K562 (cell line): ENCODE measurements at regions not wholly inside any gene's neighbourhood (a gene's known extent, or its start where the extent isn't known, plus 50 kb on each side); places are given as distances from the start of the nearest gene placed in this dataset.
A peak's percentile ranks its signal among the peaks of the same experiment; 100 is the strongest.

Experiments used
- ATAC-seq: fragments of 200-7000 bp; cut with Tn5 transposase; 3 replicates; pipeline ENCODE4 v1.9.1; 2020; ENCODE audit warnings: moderate library complexity
- BruUV-seq: library from RNA; stranded (reverse); fragments of 400-500 nt; replicated peaks from 2 replicates; lab custom pipeline; 2021; lab: Mats Ljungman, UMichigan
- CTCF ChIA-PET: fragments of 300-600 bp; formaldehyde crosslinking; extraction: SDS; loops from one replicate; lab custom pipeline; 2021; ENCODE audit warnings: low intra/inter-chr PET ratio; lab: Yijun Ruan, JAX
- POLR2A ChIA-PET: fragments of 300-600, 350-650 bp; sonication (Branson Sonifier 250); formaldehyde crosslinking; extraction: SDS; loops from one replicate; lab custom pipeline; 2021; ENCODE audit warnings: antibody characterized with exemption, inconsistent platforms; lab: Yijun Ruan, JAX
- DNase-seq, 4 experiments: peaks; one replicate each; pipeline versions ENCODE4 v3.0.0 to v3.0.0-alpha.2; 2011 to 2018; ENCODE audit warnings: low spot score in 3 of 4, mixed read lengths in 3 of 4; ENCODE audit errors: extremely low read depth in 1 of 4
- FAIRE-seq: peaks from 2 replicates; lab custom pipeline; 2011; peaks lifted over from hg19 to GRCh38; lab: Jason Lieb, UNC
- H2AFZ ChIP-seq: 2 replicates; pipeline ENCODE4 v1.6.0; 2011; ENCODE audit warnings: low read depth, low read length, control low read depth, inconsistent platforms
- H3K27ac ChIP-seq: fragments of 200-600 bp; 3 replicates; pipeline ENCODE4 v1.8.0; 2011; ENCODE audit warnings: low read depth, mild to moderate bottlenecking, control low read depth, inconsistent platforms, low read length, moderate library complexity, mixed read lengths; ENCODE audit errors: extremely low read depth
- H3K27me3 ChIP-seq, 2 experiments: fragments of 300-600 bp in 1 of 2; 2 replicates in 1 of 2; 3 replicates in 1 of 2; pipeline versions ENCODE4 v1.6.0 to v1.8.0; 2011; ENCODE audit warnings: inconsistent platforms in 2 of 2, low read length in 2 of 2, mild to moderate bottlenecking in 1 of 2, mixed read lengths in 1 of 2, moderate library complexity in 1 of 2; ENCODE audit not compliant: control insufficient read depth in 2 of 2, insufficient read depth in 2 of 2
- H3K36me3 ChIP-seq: fragments of 300-600 bp; 3 replicates; pipeline ENCODE4 v1.8.0; 2011; ENCODE audit warnings: mild to moderate bottlenecking, low read length, inconsistent platforms; ENCODE audit not compliant: control insufficient read depth, insufficient read depth
- H3K4me1 ChIP-seq, 2 experiments: fragments of 200-600 bp in 1 of 2; replicated peaks in 1 of 2; 2 replicates in 1 of 2; 3 replicates in 1 of 2; pipeline versions ENCODE4 v1.5.1 to v1.8.0; 2011; ENCODE audit warnings: inconsistent platforms in 2 of 2, low read length in 2 of 2, mild to moderate bottlenecking in 1 of 2, mixed read lengths in 1 of 2, moderate library complexity in 1 of 2; ENCODE audit not compliant: control insufficient read depth in 2 of 2, insufficient read depth in 2 of 2
- H3K4me2 ChIP-seq: 2 replicates; pipeline ENCODE4 v1.6.1; 2011; ENCODE audit warnings: low read length, control low read depth, inconsistent platforms, mixed read lengths; ENCODE audit not compliant: insufficient read depth
- H3K4me3 ChIP-seq: fragments of 200-600 bp; sonication (generic), shearing (Covaris generic); 2 replicates; pipeline ENCODE4 v1.5.1; 2016; ENCODE audit warnings: control low read depth, inconsistent platforms
- H3K79me2 ChIP-seq: fragments of 200-600 bp; 3 replicates; pipeline ENCODE4 v1.8.0; 2011; ENCODE audit warnings: low read length, inconsistent platforms; ENCODE audit not compliant: control insufficient read depth, insufficient read depth
- H3K9ac ChIP-seq, 2 experiments: 2 replicates each; pipeline versions ENCODE4 v1.6.0 to v1.6.1; 2011; ENCODE audit warnings: low read depth in 2 of 2, low read length in 2 of 2, control low read depth in 1 of 2, inconsistent platforms in 1 of 2, mild to moderate bottlenecking in 1 of 2, mixed read lengths in 1 of 2; ENCODE audit not compliant: insufficient read depth in 1 of 2
- H3K9me1 ChIP-seq: one replicate; pipeline ENCODE4 v1.6.0; 2011; ENCODE audit warnings: inconsistent platforms, mild to moderate bottlenecking, low read length, moderate library complexity; ENCODE audit not compliant: control insufficient read depth, insufficient read depth
- H3K9me3 ChIP-seq: replicated peaks from 2 replicates; pipeline ENCODE4 v1.5.1; 2011; ENCODE audit warnings: low read depth, low read length, inconsistent platforms; ENCODE audit not compliant: control insufficient read depth, insufficient read depth
- H4K20me1 ChIP-seq: replicated peaks from 2 replicates; pipeline ENCODE4 v1.6.1; 2011; ENCODE audit warnings: low read length, inconsistent platforms, mixed read lengths; ENCODE audit not compliant: control insufficient read depth, insufficient read depth
- ATF3 ChIP-seq, 2 experiments: fragments of 450-650 bp in 1 of 2; sonication (generic) in 1 of 2; formaldehyde crosslinking in 1 of 2; IDR thresholded peaks in 1 of 2; conservative IDR thresholded peaks in 1 of 2; 2 replicates each; pipeline versions ENCODE4 v1.6.1 to v1.8.1; 2016 to 2023; ENCODE audit warnings: mild to moderate bottlenecking in 2 of 2, moderate library complexity in 2 of 2, inconsistent platforms in 1 of 2, missing genetic modification reagents in 1 of 2
- ATF4 ChIP-seq: fragments of 450-650 bp; formaldehyde crosslinking; IDR thresholded peaks from 2 replicates; pipeline ENCODE4 v1.4.0; 2022; ENCODE audit warnings: mild to moderate bottlenecking, moderate library complexity
- BRF2 ChIP-seq: IDR thresholded peaks from 3 replicates; pipeline ENCODE4 v1.6.1; 2011; ENCODE audit warnings: borderline replicate concordance, mild to moderate bottlenecking; ENCODE audit not compliant: insufficient read length, insufficient read depth
- C11orf30 ChIP-seq: fragments of 450-650 bp; IDR thresholded peaks from 2 replicates; pipeline ENCODE4 v1.6.1; 2016; ENCODE audit warnings: low read depth, mild to moderate bottlenecking
- CEBPG ChIP-seq, 3 experiments: fragments of 200-800 bp in 1 of 3; sonication (Bioruptor generic) in 1 of 3; sonication (generic) in 1 of 3; formaldehyde crosslinking in 1 of 3; IDR thresholded peaks in 2 of 3; conservative IDR thresholded peaks in 1 of 3; 2 replicates each; pipeline versions ENCODE4 v1.6.1 to v1.8.0; 2016 to 2022; ENCODE audit warnings: missing compliant biosample characterization in 2 of 3, missing genetic modification characterization in 2 of 3, mild to moderate bottlenecking in 1 of 3, missing genetic modification reagents in 1 of 3
- COPS2 ChIP-seq: fragments of 450-650 bp; conservative IDR thresholded peaks from 2 replicates; pipeline ENCODE4 v1.6.1; 2016; ENCODE audit warnings: mild to moderate bottlenecking, moderate library complexity
- EP300 ChIP-seq: IDR thresholded peaks from 2 replicates; pipeline ENCODE4 v1.6.1; 2012; ENCODE audit warnings: low read length, improper control_type of control experiment
- KLF1 ChIP-seq: fragments of 450-650 bp; IDR thresholded peaks from 2 replicates; pipeline ENCODE4 v1.6.1; 2016; ENCODE audit warnings: missing genetic modification characterization, missing compliant biosample characterization
- LEF1 ChIP-seq: fragments of 450-650 bp; IDR thresholded peaks from 2 replicates; pipeline ENCODE4 v1.6.1; 2016; ENCODE audit warnings: mild to moderate bottlenecking
- MAFG ChIP-seq: fragments of 450-650 bp; conservative IDR thresholded peaks from 2 replicates; pipeline ENCODE4 v1.6.1; 2016; ENCODE audit warnings: missing genetic modification characterization, missing compliant biosample characterization
- NR3C1 ChIP-seq: sonication (generic); formaldehyde crosslinking; IDR thresholded peaks from 2 replicates; pipeline ENCODE4 v1.8.1; 2022; ENCODE audit warnings: missing genetic modification reagents
- PKNOX1 ChIP-seq: fragments of 450-650 bp; IDR thresholded peaks from 2 replicates; pipeline ENCODE4 v1.6.1; 2016
- RBM22 ChIP-seq: fragments of 200-400 bp; formaldehyde crosslinking; IDR thresholded peaks from 2 replicates; pipeline ENCODE4 v1.6.1; 2018; ENCODE audit warnings: low read length, low read depth; ENCODE audit not compliant: poor library complexity, severe bottlenecking
- RHOXF2B ChIP-seq: fragments of 250-450 bp; sonication (Bioruptor Pico); conservative IDR thresholded peaks from 2 replicates; pipeline ENCODE4 v1.5.1; 2021
- SAP30 ChIP-seq: fragments of 200-600 bp; sonication (generic); IDR thresholded peaks from 2 replicates; pipeline ENCODE4 v1.6.1; 2012; ENCODE audit warnings: borderline replicate concordance, low read depth, mild to moderate bottlenecking, moderate library complexity, low read length, control low read depth, inconsistent platforms; ENCODE audit not compliant: insufficient read depth, poor library complexity, severe bottlenecking
- SMARCA5 ChIP-seq: fragments of 450-650 bp; IDR thresholded peaks from 2 replicates; pipeline ENCODE4 v1.6.1; 2016
- ZEB2 ChIP-seq: fragments of 450-650 bp; IDR thresholded peaks from 2 replicates; pipeline ENCODE4 v1.6.1; 2016
- ZKSCAN1 ChIP-seq: fragments of 150-350 bp; IDR thresholded peaks from 2 replicates; pipeline ENCODE4 v1.6.1; 2016; ENCODE audit warnings: low read depth, low read length
- ZSCAN32 ChIP-seq: fragments of 450-650 bp; formaldehyde crosslinking; IDR thresholded peaks from 2 replicates; pipeline ENCODE4 v1.4.0; 2020; ENCODE audit warnings: mild to moderate bottlenecking, moderate library complexity
- WGBS: fragments of 100-300 bp; shearing (Covaris generic); methylation state at CpG from one replicate; pipeline ENCODE4 v1.1.6; 2016; ENCODE audit warnings: low coverage, mixed read lengths; ENCODE audit not compliant: insufficient coverage; ENCODE audit errors: missing lambda C conversion rate; 5-methylcytosine and 5-hydroxymethylcytosine counted together
- in situ Hi-C: fragments of 300-500 bp; cut with MboI; formaldehyde crosslinking; loops from 4 replicates; pipeline ENCODE4 v1.15.0; 2018; ENCODE audit warnings: inconsistent platforms, mixed read lengths
- intact Hi-C: fragments of 100-400 bp; cut with micrococcal nuclease; formaldehyde crosslinking; loops from 2 replicates; pipeline ENCODE4 v1.14.2; 2022

- in situ Hi-C loops, result no loop called here
- ATAC-seq (no peak), DNase-seq (no peak), FAIRE-seq (no peak)
- POLR2A ChIA-PET, result no interaction called here
- 2% methylated on average over 2 of the region's 2 CpGs for WGBS
- H4K20me1 ChIP-seq, result no peaks in the 10 kb centered on the region
- intact Hi-C loops, result no loop called here
- no peaks in the 10 kb centered on the region for H3K9me1 ChIP-seq
- no peak overlapping the region; the same call in 1 of the 2 replicates for H3K4me2 ChIP-seq
- CTCF ChIA-PET, result interaction anchor here (0.6 kb wide), 1 partner anchor 836 kb away, joined by 3 read pairs; no protein-coding TSS in a partner anchor
- H3K27me3 ChIP-seq, result no peaks in the 10 kb centered on the region
- no peaks in the 10 kb centered on the region for H3K79me2 ChIP-seq
- H3K4me1 ChIP-seq, result 0 out of 5 replicates have a peak, but pooled peaks cover 0 to 2% of the 10 kb centered on the region in 2 experiments
- H2AFZ ChIP-seq, result peak overlapping the region; percentile 27; the same call in 1 of the 2 replicates
- BruUV-seq, result no TSS peak
- H3K9me3 ChIP-seq, result no peaks in the 10 kb centered on the region
- H3K4me3 ChIP-seq, result no peak overlapping the region
- TF ChIP-seq NR3C1 (no peak), ZEB2 (no peak), CEBPG (CRISPR knock-in tag; IDR thresholded peaks at IDR 0.05) (peak; percentile 73), CEBPG (tag; conservative IDR thresholded peaks at IDR 0.05 in 1 of 2, IDR thresholded peaks at IDR 0.05 in 1 of 2) (peak; percentile 85 to 92), BRF2 (no peak), ZSCAN32 (CRISPR knock-in tag) (peak; percentile 73), ATF3 (IDR thresholded peaks at IDR 0.05) (peak; percentile 62; the same call in 1 of the 2 replicates), ATF3 (CRISPR knock-in tag; conservative IDR thresholded peaks at IDR 0.05) (no peak), SMARCA5 (no peak), COPS2 (no peak), LEF1 (no peak), EP300 (peak; percentile 23; the same call in 1 of the 2 replicates), RBM22 (no peak), ZKSCAN1 (no peak), SAP30 (no peak), KLF1 (tag) (no peak), RHOXF2B (CRISPR knock-in tag) (no peak), ATF4 (peak; percentile 84), MAFG (tag) (0 out of 2 replicates have a peak, but pooled peaks have one; percentile 6), PKNOX1 (no peak), C11orf30 (peak; percentile 56; the same call in 1 of the 2 replicates)
- no peak overlapping the region for H3K27ac ChIP-seq
- H3K36me3 ChIP-seq, result no peaks in the 10 kb centered on the region
- H3K9ac ChIP-seq, result no peak overlapping the region
These were observed 134.9 kb downstream of the MRPS30 start for GRCh38 chr5:44943647-44944046.
